ENCODE measurements at regions not wholly inside any gene's neighbourhood (a gene's known extent, or its start where the extent isn't known, plus 50 kb on each side); places are given as distances from the start of the nearest gene placed in this dataset.

DNA sequence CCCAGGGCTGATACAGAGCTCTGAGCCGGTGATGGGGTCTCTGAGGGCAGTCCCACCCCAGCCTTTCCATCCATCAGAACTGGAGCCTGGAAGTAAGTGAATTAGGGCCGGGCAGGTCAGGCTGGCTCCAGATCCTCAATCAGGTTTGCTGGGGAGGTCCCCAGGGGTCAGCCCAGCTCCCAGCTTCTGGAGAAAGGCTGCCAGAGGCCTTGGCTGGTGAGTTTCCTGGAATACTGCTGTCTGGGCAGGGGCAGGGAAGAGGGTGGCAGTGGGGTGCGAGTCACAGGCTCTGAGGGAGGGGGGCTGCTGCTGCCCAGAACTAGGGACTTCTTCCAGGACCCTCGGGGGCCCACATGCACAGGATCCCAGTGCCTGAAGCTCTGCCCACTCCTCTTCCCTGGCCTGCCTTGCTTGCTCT, 200.6 kb upstream of the MVB12B start:
- DNase-seq (no peak), ATAC-seq (replicated peaks in 1 of 2) (no peak)
- H3K4me1 Mint-ChIP-seq (ENCODE audit: low read depth) = no peaks in the 10 kb centered on the region
- no peaks in the 10 kb centered on the region for H3K36me3 Mint-ChIP-seq (ENCODE audit: insufficient read depth in 2 of 2)
- H3K27ac Mint-ChIP-seq = no peak overlapping the region
- peaks cover 40% of the 10 kb centered on the region for H3K27me3 Mint-ChIP-seq (ENCODE audit: low read depth)
- no peak overlapping the region for H3K4me3 Mint-ChIP-seq
- H3K9me3 Mint-ChIP-seq = no peaks in the 10 kb centered on the region

DNA sequence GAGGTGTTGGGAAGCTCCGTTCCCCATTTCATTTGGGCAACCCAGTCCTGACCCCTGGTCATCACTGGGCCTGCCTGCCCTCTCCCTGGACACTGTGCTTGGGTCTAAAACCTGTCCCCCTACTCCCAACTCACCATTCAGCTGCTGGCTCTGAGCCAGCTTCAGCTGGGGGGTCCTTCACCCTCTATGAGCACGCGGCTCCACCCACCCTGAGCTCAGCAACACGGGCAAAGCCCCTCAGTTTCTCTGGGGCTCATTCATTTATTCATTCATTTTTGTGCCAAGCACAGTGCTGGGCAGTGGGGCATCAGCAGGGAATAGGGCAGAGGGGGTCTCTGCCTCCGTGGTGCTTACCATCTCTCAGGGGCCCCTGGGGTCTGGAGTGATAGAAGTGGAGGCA, 199.8 kb upstream of the MVB12B start:
- DNase-seq = no peak
- no peak overlapping the region for H3K4me3 Mint-ChIP-seq
- H3K4me1 Mint-ChIP-seq (ENCODE audit: low read depth) = no peaks in the 10 kb centered on the region
- H3K27me3 Mint-ChIP-seq (ENCODE audit: low read depth) = peaks cover 47% of the 10 kb centered on the region
- no peaks in the 10 kb centered on the region for H3K9me3 Mint-ChIP-seq
- ATAC-seq (replicated peaks in 1 of 2) = no peak
- no peaks in the 10 kb centered on the region for H3K36me3 Mint-ChIP-seq (ENCODE audit: insufficient read depth in 2 of 2)
- H3K27ac Mint-ChIP-seq = no peak overlapping the region

DNA sequence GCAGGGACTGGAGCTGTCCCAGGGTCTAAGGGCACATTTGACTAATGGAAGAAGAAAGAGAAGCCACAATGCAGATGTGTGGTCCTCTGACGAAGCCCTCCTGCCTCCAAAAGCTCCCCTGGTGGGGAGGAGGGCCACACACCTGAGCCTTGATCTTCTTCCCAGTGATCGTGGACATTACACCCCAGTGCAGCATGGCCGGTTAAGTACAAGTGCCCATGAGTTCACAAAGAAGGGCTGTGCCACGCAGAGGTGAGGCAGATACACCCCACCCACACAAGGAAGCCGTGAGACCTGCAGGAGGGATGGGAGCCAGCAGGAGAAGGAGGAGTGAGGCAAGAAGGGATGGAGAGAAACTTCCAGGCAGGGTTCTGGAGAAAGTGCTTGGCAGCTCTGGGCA, 199.0 kb upstream of the MVB12B start:
- H3K4me1 Mint-ChIP-seq (ENCODE audit: low read depth) = no peaks in the 10 kb centered on the region
- no peaks in the 10 kb centered on the region for H3K36me3 Mint-ChIP-seq (ENCODE audit: insufficient read depth in 2 of 2)
- H3K27ac Mint-ChIP-seq = no peak overlapping the region
- ATAC-seq (replicated peaks in 1 of 2) = no peak
- DNase-seq = no peak
- peaks cover 55% of the 10 kb centered on the region for H3K27me3 Mint-ChIP-seq (ENCODE audit: low read depth)
- no peak overlapping the region for H3K4me3 Mint-ChIP-seq
- H3K9me3 Mint-ChIP-seq = no peaks in the 10 kb centered on the region

DNA sequence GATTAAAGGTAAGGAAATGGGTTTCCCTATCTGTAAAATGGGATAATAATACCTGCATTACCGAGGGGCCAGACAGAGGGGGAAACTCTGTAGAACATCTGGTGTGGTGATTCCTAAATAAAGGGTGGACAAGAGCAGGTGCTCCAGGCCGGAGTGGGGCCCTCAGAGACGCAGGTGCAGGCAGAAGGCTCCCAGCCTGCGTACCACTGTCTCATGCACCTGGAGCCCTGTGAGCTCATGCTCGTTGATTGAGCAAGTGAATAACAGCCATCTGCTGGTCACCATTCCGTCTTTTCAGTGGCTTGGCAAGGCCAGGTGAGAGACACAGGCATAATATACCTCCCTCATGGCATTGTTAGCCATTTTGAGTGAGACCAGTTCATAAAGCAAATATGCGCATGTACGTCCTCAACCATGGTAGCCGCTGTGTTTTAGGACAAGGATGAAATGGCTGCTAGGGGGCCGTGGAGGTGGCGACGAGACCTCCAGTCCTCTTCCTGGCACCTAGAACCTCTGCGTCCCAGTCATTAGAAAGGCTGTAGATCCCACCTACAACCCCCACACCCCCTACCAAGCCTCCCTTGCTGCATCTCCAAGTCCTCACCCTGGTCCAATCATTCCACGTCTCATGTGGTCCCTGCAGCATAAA, 198.0 kb upstream of the MVB12B start:
- Mint-ChIP-seq H3K4me1 (ENCODE audit: low read depth) (no peaks in the 10 kb centered on the region), H3K27ac (no peak overlapping the region), H3K36me3 (ENCODE audit: insufficient read depth in 2 of 2) (no peaks in the 10 kb centered on the region), H3K27me3 (ENCODE audit: low read depth) (peaks cover 54% of the 10 kb centered on the region), H3K9me3 (peaks cover 0 to 7% of the 10 kb centered on the region in 2 donors), H3K4me3 (no peak overlapping the region)
- ATAC-seq (replicated peaks in 1 of 2) (no peak), DNase-seq (no peak)

DNA sequence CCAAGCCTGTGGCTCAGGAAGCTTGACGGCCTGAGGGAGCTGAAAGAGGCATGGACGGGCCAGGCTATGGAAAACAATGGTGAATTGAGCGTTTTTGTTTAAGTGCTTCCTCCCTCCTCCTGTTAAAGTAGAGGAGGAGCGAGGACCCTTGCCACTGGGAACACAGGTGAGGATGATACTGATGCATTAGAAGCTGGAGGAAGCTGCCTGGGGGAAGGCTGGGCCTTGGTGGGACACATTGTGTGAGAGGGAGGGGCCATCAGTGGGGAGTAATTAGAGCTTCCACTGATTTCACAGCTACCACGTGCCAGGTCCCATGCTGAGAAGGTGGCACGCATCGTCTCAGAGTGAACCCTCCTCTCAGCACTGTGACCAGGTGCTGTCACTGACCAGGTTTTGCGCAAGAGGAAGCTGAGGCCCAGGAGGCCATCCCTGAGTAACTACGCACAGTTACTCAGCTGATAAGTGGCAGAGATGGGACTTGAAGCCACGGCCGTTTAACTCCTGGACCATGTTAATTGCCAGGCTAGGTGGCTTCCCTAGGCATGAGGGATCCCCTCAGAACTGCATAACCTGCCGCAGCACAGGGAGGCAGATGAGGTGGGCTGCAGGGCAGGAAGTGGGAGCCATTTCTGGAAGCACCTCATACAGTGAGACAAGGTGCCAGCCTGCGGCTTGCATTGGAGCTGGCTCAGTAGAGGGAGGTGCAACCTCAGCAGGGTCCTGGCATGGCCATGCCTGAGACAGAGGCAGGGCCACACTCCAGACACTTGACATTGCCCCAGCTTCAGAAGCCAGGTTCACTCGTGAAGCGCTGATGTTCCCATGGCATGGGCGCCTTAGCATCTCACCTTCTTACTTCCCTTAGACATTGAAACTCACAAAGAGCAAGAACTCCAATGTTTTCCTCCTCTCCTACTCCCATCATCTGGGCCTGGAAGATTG, 195.3 kb upstream of the MVB12B start:
- DNase-seq = no peak
- Mint-ChIP-seq H3K27me3 (ENCODE audit: low read depth) (peaks cover 43% of the 10 kb centered on the region), H3K27ac (no peak overlapping the region)

DNA sequence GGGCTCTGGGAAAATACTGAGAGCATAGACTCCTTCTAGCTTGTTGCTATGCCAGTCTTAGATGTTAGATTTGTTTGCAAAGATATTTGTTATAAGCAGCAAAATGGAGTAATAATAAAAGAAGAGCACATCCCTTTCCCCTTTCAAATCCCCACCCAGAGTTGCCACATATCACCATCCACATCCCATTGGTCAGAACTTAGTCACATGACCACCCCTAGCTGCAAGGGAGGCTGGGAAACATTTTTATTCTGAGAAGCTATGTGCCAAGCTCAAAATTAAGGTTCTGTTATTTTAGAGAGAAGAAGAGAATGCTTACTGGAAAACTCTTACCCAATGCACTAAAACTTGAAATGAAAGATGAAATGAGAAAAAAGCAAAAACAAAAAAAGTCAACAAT, 193.9 kb upstream of the MVB12B start:
- no peak for DNase-seq
- H3K9me3 Mint-ChIP-seq = peaks cover 4 to 7% of the 10 kb centered on the region in 2 donors
- no peaks in the 10 kb centered on the region for H3K4me1 Mint-ChIP-seq (ENCODE audit: low read depth)
- no peak overlapping the region for H3K27ac Mint-ChIP-seq
- peaks cover 0 to 2% of the 10 kb centered on the region in 2 donors for H3K36me3 Mint-ChIP-seq (ENCODE audit: insufficient read depth in 2 of 2)
- ATAC-seq (replicated peaks in 1 of 2) = no peak
- H3K4me3 Mint-ChIP-seq = no peak overlapping the region
- peaks cover 34% of the 10 kb centered on the region for H3K27me3 Mint-ChIP-seq (ENCODE audit: low read depth)

More for the DNA sequence above, 195.3 kb upstream of the MVB12B start:
- no peak for ATAC-seq (replicated peaks in 1 of 2)
- Mint-ChIP-seq H3K9me3 (peaks cover 0 to 7% of the 10 kb centered on the region in 2 donors), H3K36me3 (ENCODE audit: insufficient read depth in 2 of 2) (no peaks in the 10 kb centered on the region), H3K4me1 (ENCODE audit: low read depth) (no peaks in the 10 kb centered on the region), H3K4me3 (no peak overlapping the region)

DNA sequence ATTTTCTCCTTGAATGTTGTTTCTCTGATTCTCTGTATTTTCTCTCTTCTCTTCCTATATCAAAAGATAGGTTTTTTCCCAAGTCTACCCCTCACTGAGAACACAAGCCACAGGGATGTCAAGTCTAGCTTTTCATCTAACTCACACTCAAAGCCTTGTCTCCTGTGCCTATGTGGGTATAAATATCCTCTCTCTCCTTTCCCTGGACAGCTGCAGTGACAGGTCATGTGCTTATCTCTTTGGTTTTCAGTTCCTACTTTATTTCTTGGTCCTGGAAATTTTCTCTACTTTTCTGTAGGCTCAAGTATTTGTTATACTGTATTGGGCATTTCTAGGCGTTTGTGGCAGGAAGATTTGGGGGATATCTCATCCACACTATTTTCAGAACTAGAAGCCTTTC, 182.4 kb upstream of the MVB12B start:
- DNase-seq = no peak
- peaks cover 3 to 5% of the 10 kb centered on the region in 2 donors for H3K36me3 Mint-ChIP-seq (ENCODE audit: insufficient read depth in 2 of 2)
- H3K27me3 Mint-ChIP-seq (ENCODE audit: low read depth) = peaks cover 50% of the 10 kb centered on the region
- no peak overlapping the region for H3K4me3 Mint-ChIP-seq
- peaks cover 12% of the 10 kb centered on the region for H3K4me1 Mint-ChIP-seq (ENCODE audit: low read depth)
- no peak for ATAC-seq (replicated peaks in 1 of 2)
- H3K9me3 Mint-ChIP-seq = peaks cover 2 to 4% of the 10 kb centered on the region in 2 donors
- H3K27ac Mint-ChIP-seq = no peak overlapping the region

DNA sequence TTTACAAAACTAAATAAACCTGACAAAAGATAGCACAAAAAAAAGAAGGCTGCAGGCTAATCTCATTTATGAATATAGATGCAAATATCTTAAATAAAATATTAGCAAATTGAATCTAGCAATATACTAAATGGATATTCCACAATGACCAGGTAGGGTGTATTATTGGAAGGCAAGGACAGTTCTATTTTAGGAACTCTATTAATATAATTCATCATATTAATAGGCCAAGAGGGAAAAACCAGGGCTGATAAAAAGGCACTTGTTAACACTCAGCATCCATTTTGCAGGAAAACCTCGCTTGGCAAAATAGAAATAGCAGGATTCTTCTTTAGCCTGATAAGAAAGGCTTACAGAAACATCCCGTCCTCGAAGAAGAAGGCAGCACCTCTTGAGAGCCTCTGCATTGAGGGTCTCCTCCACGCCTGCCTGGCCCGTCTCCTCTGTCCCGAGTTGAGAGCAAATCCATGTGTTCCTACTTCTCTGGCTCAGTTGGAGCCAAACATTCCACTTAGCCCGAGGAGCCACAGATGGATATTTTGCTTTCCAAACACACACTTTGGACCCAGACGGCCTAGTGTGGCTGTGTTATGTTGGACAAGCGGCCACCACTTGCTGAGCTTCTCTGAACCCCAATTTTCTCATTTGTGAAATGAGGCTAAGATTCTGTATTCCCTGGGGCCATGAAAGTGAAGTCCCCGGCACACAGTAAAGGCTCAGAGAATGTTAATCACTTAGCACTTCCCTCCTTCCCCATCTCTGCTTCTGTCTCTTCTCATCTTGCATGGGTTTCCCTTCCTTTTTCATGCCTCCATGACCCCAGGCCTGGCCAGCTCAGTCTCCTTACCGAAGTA, 181.8 kb upstream of the MVB12B start:
- peaks cover 46% of the 10 kb centered on the region for H3K27me3 Mint-ChIP-seq (ENCODE audit: low read depth)
- peaks cover 0 to 2% of the 10 kb centered on the region in 2 donors for H3K36me3 Mint-ChIP-seq (ENCODE audit: insufficient read depth in 2 of 2)
- DNase-seq = no peak
- H3K4me3 Mint-ChIP-seq = no peak overlapping the region
- peaks cover 12% of the 10 kb centered on the region for H3K4me1 Mint-ChIP-seq (ENCODE audit: low read depth)
- H3K9me3 Mint-ChIP-seq = peaks cover 2% of the 10 kb centered on the region in 2 donors
- no peak overlapping the region for H3K27ac Mint-ChIP-seq
- no peak for ATAC-seq (replicated peaks in 1 of 2)

DNA sequence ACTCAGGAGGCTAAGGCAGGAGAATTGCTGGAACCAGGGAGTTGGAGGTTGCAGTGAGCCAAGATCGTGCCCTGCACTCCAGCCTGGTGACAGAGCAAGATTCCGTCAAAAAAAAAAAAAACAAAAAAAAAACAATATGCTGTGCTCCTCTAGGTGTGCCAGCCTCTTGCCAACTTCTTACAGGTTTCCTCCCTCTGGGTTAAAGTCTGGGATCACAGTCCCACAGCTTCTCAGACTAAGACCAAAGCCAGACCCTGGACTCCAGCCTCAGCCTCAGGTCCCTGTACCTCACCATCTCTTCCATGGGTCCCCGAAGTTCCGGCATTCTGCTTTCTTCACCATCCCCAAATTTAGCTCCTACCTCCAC, 180.8 kb upstream of the MVB12B start:
- H3K27ac Mint-ChIP-seq = no peak overlapping the region
- H3K36me3 Mint-ChIP-seq (ENCODE audit: insufficient read depth in 2 of 2) = no peaks in the 10 kb centered on the region
- peaks cover 12% of the 10 kb centered on the region for H3K4me1 Mint-ChIP-seq (ENCODE audit: low read depth)
- ATAC-seq (replicated peaks in 1 of 2) (no peak), DNase-seq (no peak)
- H3K9me3 Mint-ChIP-seq = no peaks in the 10 kb centered on the region
- peak overlapping the region in 1 of 2 donors; percentile 46 for H3K4me3 Mint-ChIP-seq
- H3K27me3 Mint-ChIP-seq (ENCODE audit: low read depth) = peaks cover 47% of the 10 kb centered on the region

DNA sequence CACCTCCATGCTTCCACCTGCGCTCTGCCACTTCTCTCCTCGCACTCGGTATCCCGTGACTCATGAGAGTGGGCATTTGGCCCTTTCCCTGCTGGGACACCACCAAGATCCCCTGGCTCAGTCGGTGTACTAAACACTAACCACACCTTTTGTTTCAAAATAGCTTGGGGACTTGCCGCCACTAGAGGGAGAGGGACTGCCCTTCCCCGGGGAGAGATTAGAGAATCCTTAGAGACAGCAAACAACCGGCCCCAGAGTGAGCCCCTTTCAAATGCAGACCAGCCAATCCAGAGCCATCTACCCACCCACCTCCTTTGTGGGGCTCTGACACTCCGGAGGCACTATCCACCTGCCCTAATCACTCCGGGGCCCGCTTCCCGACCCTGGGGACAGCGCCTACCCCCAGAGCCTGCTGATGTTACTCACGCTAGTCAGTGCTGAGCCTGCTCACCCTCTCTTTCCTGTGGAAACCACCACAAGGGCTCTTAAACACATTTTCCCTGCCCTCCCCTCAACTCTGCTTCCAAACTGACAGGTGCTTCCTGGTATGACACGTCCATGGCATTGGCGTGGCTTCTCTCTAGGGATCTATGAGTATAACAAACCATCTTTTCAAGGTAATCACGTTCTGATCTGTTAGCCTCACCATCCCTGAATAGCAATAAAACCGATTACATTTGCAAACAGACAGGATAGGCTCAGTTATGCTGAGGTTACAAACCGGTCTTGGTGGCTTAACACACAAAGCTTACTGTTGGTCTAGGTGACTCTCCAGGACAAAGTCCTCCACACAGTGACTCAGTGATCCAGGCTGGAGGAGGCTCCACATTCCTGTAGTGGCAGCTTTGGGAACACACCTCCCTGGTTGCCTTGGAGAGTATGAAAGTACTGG, 180.1 kb upstream of the MVB12B start:
- Mint-ChIP-seq H3K4me3 (peak overlapping the region; percentile 45 to 46), H3K27ac (no peak overlapping the region), H3K36me3 (ENCODE audit: insufficient read depth in 2 of 2) (no peaks in the 10 kb centered on the region), H3K9me3 (no peaks in the 10 kb centered on the region), H3K4me1 (ENCODE audit: low read depth) (peaks cover 12% of the 10 kb centered on the region), H3K27me3 (ENCODE audit: low read depth) (peaks cover 50% of the 10 kb centered on the region)
- DNase-seq = peak; percentile 28 to 34
- peak; percentile 78 to 87 for ATAC-seq (replicated peaks in 1 of 2)

DNA sequence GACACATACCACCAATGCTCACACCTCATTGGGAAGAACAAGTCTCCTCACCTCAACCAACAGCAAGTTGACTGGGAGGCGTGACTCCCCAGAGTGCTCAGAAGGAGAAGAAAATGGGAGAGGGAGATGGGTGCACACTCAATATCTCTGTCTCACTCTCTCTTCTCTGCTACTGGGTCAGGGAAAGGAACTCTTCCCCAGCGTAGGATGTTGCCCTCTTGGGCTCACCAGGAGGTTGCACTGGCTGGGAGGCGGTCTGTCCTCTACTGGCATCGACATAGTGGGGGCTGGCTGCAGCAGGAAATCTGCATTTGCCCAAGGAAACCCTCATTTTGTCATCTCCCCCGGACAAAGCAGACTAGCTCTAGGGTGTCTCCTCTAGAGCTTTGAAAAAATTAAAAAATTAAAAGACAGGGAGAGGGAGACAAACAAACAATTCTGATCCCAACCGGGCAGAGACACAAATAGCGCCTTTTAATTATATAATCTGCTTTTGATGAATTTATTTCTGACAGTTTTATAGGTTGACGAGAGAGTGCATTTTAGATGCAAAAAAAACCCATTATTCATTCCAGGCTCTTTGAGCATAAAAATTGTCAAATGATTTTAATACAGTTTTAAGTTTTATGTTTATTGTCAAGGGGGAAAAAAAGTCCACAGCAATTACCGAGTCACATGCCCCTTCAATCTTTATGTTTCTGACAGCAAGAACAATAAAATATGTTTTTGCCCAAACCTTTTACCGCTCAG, 179.3 kb upstream of the MVB12B start:
- Mint-ChIP-seq H3K4me1 (ENCODE audit: low read depth) (peaks cover 12% of the 10 kb centered on the region), H3K27ac (no peak overlapping the region), H3K4me3 (no peak overlapping the region), H3K9me3 (no peaks in the 10 kb centered on the region), H3K27me3 (ENCODE audit: low read depth) (peaks cover 51% of the 10 kb centered on the region), H3K36me3 (ENCODE audit: insufficient read depth in 2 of 2) (no peaks in the 10 kb centered on the region)
- DNase-seq (no peak), ATAC-seq (replicated peaks in 1 of 2) (no peak)

All from activated T-cell treated with anti-CD3 and anti-CD28 coated beads, Interleukin-2, amount 50 U/mL, for 72 hours (primary cell).